Lung (tissue), 11 donors: ENCODE measurements at regions not wholly inside any gene's neighbourhood (a gene's known extent, or its start where the extent isn't known, plus 50 kb on each side); places are given as distances from the start of the nearest gene placed in this dataset.
"Not testable (repeated sequence)": the region's sequence is repeated elsewhere in the genome, so short reads cannot be mapped to it uniquely, and the experiment has no call there.

Experiments used
- ATAC-seq: fragments of 200-7000 bp; cut with Tn5 transposase; one replicate; pipeline ENCODE4 v1.9.1; 2020; ENCODE audit warnings: moderate number of reproducible peaks; ENCODE audit not compliant: insufficient read depth, low FRiP score
- DNase-seq, 3 donors: peaks; one replicate each; pipeline ENCODE4 v3.0.0-alpha.2; 2013 to 2017
- H3K27ac ChIP-seq, 2 donors: one replicate each; pipeline ENCODE4 v1.5.1; 2013; ENCODE audit warnings: mild to moderate bottlenecking in 2 of 2, moderate library complexity in 2 of 2, control low read depth in 1 of 2, inconsistent platforms in 1 of 2, low read depth in 1 of 2, low read length in 1 of 2
- H3K27me3 ChIP-seq, 3 donors: one replicate each; pipeline ENCODE4 v1.5.1; 2013; ENCODE audit warnings: low read length in 2 of 3; ENCODE audit not compliant: control insufficient read depth in 3 of 3, insufficient read depth in 3 of 3
- H3K36me3 ChIP-seq, 4 donors: one replicate each; pipeline ENCODE4 v1.5.1; 2013; ENCODE audit warnings: low read length in 4 of 4, mild to moderate bottlenecking in 1 of 4, moderate library complexity in 1 of 4; ENCODE audit not compliant: control insufficient read depth in 4 of 4, insufficient read depth in 4 of 4
- H3K4me1 ChIP-seq, 5 donors: one replicate each; pipeline ENCODE4 v1.5.1; 2013; ENCODE audit warnings: low read length in 5 of 5, mild to moderate bottlenecking in 2 of 5, moderate library complexity in 1 of 5; ENCODE audit not compliant: control insufficient read depth in 5 of 5, insufficient read depth in 5 of 5
- H3K4me3 ChIP-seq: one replicate; pipeline ENCODE4 v1.5.1; 2013; ENCODE audit warnings: mild to moderate bottlenecking, control low read depth, moderate library complexity
- H3K9ac ChIP-seq, 2 donors: one replicate each; pipeline ENCODE4 v1.5.1; 2013; ENCODE audit warnings: low read length in 2 of 2, control low read depth in 1 of 2; ENCODE audit not compliant: insufficient read depth in 1 of 2
- H3K9me3 ChIP-seq, 4 donors: one replicate each; pipeline ENCODE4 v1.5.1; 2013; ENCODE audit warnings: low read length in 3 of 4, mild to moderate bottlenecking in 1 of 4, moderate library complexity in 1 of 4; ENCODE audit not compliant: control insufficient read depth in 4 of 4, insufficient read depth in 3 of 4
- CTCF ChIP-seq: IDR thresholded peaks from 2 replicates; pipeline ENCODE4 v1.5.1; 2012; ENCODE audit warnings: mild to moderate bottlenecking; ENCODE audit errors: control extremely low read depth, extremely low read depth
- WGBS, 2 donors: extraction: QIAGEN DNeasy Blood & Tissue Kit; methylation state at CpG; one replicate each; pipeline ENCODE4 v1.1.7; 2013; 5-methylcytosine and 5-hydroxymethylcytosine counted together
- donor health status: control.
- donor health status: control.
- donor health status: Bipolar disorder and iron deficiency.
- donor health status: healthy.
- donor health status: DM: yes; HTN: yes; CAD: no.

- Histone ChIP-seq H3K9me3 (peaks cover 0 to 11% (median 4%) of the 10 kb centered on the region in 4 donors), H3K4me1 (peaks cover 0 to 8% (median 0%) of the 10 kb centered on the region in 5 donors), H3K4me3 (no peak overlapping the region), H3K36me3 (no peaks in the 10 kb centered on the region), H3K9ac (no peak overlapping the region), H3K27ac (no peak overlapping the region), H3K27me3 (no peaks in the 10 kb centered on the region)
- DNase-seq (no peak), ATAC-seq (no peak)
- TF ChIP-seq CTCF = no peak
These were observed 78.2 kb upstream of the SLC24A4 start for GRCh38 chr14:92244805-92245204.

GRCh38 chr14:92247341-92247740 lies 75.6 kb upstream of the SLC24A4 start:
- H3K9ac ChIP-seq = no peak overlapping the region
- H3K27ac ChIP-seq = no peak overlapping the region
- H3K9me3 ChIP-seq = peaks cover 0 to 10% (median 4%) of the 10 kb centered on the region in 4 donors
- H3K4me1 ChIP-seq = peaks cover 0 to 8% (median 0%) of the 10 kb centered on the region in 5 donors
- H3K4me3 ChIP-seq = no peak overlapping the region
- peaks cover 0 to 7% (median 2%) of the 10 kb centered on the region in 3 donors for H3K27me3 ChIP-seq
- WGBS, 2 donors = 59 to 81% methylated on average over 4 of the region's 4 CpGs
- H3K36me3 ChIP-seq = no peaks in the 10 kb centered on the region
- no peak for TF ChIP-seq CTCF
- no peak for DNase-seq
- no peak for ATAC-seq

- peaks cover 0 to 10% (median 4%) of the 10 kb centered on the region in 4 donors for H3K9me3 ChIP-seq
- peaks cover 0 to 13% (median 4%) of the 10 kb centered on the region in 3 donors for H3K27me3 ChIP-seq
- no peak for ATAC-seq
- 63 to 75% methylated on average over 9 of the region's 9 CpGs for WGBS, 2 donors
- no peaks in the 10 kb centered on the region for H3K36me3 ChIP-seq
- TF ChIP-seq CTCF = no peak
- no peak overlapping the region for H3K4me3 ChIP-seq
- no peak overlapping the region for H3K9ac ChIP-seq
- H3K4me1 ChIP-seq = peaks cover 0 to 8% (median 0%) of the 10 kb centered on the region in 5 donors
- DNase-seq = peak; percentile 60 to 82 (median 74)
- no peak overlapping the region for H3K27ac ChIP-seq
These were observed 75.0 kb upstream of the SLC24A4 start for GRCh38 chr14:92247947-92248346.

- 19 to 42% methylated on average over 3 of the region's 3 CpGs for WGBS, 2 donors
- H3K9ac ChIP-seq = no peak overlapping the region
- H3K27me3 ChIP-seq = peaks cover 0 to 21% (median 9%) of the 10 kb centered on the region in 3 donors
- no peak for TF ChIP-seq CTCF
- no peaks in the 10 kb centered on the region for H3K36me3 ChIP-seq
- H3K4me1 ChIP-seq = peaks cover 0 to 8% (median 0%) of the 10 kb centered on the region in 5 donors
- DNase-seq (no peak), ATAC-seq (no peak)
- H3K27ac ChIP-seq = no peak overlapping the region
- peaks cover 0 to 10% (median 4%) of the 10 kb centered on the region in 4 donors for H3K9me3 ChIP-seq
- H3K4me3 ChIP-seq = no peak overlapping the region
These were observed 74.3 kb upstream of the SLC24A4 start for GRCh38 chr14:92248696-92249095.

- WGBS, 2 donors = 68 to 78% methylated on average over 8 of the region's 8 CpGs
- H3K9ac ChIP-seq, H3K27ac ChIP-seq, H3K4me3 ChIP-seq, H3K36me3 ChIP-seq, DNase-seq, ATAC-seq, H3K9me3 ChIP-seq: not testable (repeated sequence)
- peaks cover 0 to 19% (median 0%) of the 10 kb centered on the region in 5 donors for H3K4me1 ChIP-seq
- H3K27me3 ChIP-seq = peaks cover 0 to 30% (median 12%) of the 10 kb centered on the region in 3 donors
These were observed 72.6 kb upstream of the SLC24A4 start for GRCh38 chr14:92250366-92250765.
